GM12878 (cell line): ENCODE measurements at regions not wholly inside any gene's neighbourhood (a gene's known extent, or its start where the extent isn't known, plus 50 kb on each side); places are given as distances from the start of the nearest gene placed in this dataset.

Experiments
- RAD51 ChIP-seq: fragments of 450-650 bp; IDR thresholded peaks from 2 replicates; pipeline ENCODE4 v1.6.1; 2016; ENCODE audit warnings: moderate library complexity, mild to moderate bottlenecking, inconsistent platforms
- TF ChIP-seq, protein P1 (sequence below), 3 experiments: IDR thresholded peaks in 2 of 3; conservative IDR thresholded peaks in 1 of 3; 2 replicates each; pipeline ENCODE4 v1.5.1; 2011; ENCODE audit warnings: low read depth in 3 of 3, low read length in 3 of 3, mild to moderate bottlenecking in 3 of 3, control low read depth in 2 of 3, moderate library complexity in 2 of 3, inconsistent platforms in 1 of 3, mixed read lengths in 1 of 3; ENCODE audit not compliant: control insufficient read depth in 2 of 3, insufficient read depth in 1 of 3; ENCODE audit errors: extremely low read depth in 1 of 3
- TF ChIP-seq, protein P2 (sequence below): IDR thresholded peaks from 2 replicates; pipeline ENCODE4 v1.6.1; 2011; ENCODE audit warnings: borderline replicate concordance, low read depth, mild to moderate bottlenecking, moderate library complexity, mixed read lengths, low read length; ENCODE audit not compliant: insufficient read depth; ENCODE audit errors: extremely low read length
- TF ChIP-seq, protein P3 (sequence below): IDR thresholded peaks from 2 replicates; pipeline ENCODE4 v1.6.1; 2012; ENCODE audit warnings: improper control_type of control experiment, low read depth, low read length; ENCODE audit not compliant: insufficient replicate concordance
- TF ChIP-seq, protein P4 (sequence below): IDR thresholded peaks from 2 replicates; pipeline ENCODE4 v1.6.1; 2012; ENCODE audit warnings: low read length, inconsistent platforms

DNA sequence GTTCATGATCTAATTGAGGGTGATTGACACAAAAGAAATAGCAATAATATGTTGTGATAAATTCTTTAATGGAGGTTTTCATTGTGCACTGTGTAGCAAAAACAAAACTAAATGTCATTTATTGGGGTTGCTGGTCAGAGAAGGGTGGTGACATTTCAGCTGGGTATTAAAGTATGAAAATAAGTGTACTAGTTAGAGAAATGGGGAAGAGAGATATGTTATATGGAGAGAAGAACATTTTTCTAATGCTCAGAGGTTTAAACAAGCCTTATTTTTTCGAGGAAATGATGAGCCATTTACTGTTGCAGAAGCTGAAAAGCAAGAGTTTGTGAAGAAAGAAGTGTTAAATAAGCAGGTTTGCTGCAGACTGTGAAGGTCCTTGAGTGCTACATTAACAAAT is 142.7 kb upstream of the PAQR3 start (continued):
- TF ChIP-seq, protein P1, sequence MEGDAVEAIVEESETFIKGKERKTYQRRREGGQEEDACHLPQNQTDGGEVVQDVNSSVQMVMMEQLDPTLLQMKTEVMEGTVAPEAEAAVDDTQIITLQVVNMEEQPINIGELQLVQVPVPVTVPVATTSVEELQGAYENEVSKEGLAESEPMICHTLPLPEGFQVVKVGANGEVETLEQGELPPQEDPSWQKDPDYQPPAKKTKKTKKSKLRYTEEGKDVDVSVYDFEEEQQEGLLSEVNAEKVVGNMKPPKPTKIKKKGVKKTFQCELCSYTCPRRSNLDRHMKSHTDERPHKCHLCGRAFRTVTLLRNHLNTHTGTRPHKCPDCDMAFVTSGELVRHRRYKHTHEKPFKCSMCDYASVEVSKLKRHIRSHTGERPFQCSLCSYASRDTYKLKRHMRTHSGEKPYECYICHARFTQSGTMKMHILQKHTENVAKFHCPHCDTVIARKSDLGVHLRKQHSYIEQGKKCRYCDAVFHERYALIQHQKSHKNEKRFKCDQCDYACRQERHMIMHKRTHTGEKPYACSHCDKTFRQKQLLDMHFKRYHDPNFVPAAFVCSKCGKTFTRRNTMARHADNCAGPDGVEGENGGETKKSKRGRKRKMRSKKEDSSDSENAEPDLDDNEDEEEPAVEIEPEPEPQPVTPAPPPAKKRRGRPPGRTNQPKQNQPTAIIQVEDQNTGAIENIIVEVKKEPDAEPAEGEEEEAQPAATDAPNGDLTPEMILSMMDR (IDR thresholded peaks at IDR 0.05 in 2 of 3, conservative IDR thresholded peaks at IDR 0.05 in 1 of 3; ENCODE audit: control insufficient read depth in 2 of 3, extremely low read depth in 1 of 3, insufficient read depth in 1 of 3, low read depth in 3 of 3, low read length in 3 of 3): no peak
- TF ChIP-seq, protein P2, sequence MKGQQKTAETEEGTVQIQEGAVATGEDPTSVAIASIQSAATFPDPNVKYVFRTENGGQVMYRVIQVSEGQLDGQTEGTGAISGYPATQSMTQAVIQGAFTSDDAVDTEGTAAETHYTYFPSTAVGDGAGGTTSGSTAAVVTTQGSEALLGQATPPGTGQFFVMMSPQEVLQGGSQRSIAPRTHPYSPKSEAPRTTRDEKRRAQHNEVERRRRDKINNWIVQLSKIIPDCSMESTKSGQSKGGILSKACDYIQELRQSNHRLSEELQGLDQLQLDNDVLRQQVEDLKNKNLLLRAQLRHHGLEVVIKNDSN: no peak
- TF ChIP-seq, protein P3, sequence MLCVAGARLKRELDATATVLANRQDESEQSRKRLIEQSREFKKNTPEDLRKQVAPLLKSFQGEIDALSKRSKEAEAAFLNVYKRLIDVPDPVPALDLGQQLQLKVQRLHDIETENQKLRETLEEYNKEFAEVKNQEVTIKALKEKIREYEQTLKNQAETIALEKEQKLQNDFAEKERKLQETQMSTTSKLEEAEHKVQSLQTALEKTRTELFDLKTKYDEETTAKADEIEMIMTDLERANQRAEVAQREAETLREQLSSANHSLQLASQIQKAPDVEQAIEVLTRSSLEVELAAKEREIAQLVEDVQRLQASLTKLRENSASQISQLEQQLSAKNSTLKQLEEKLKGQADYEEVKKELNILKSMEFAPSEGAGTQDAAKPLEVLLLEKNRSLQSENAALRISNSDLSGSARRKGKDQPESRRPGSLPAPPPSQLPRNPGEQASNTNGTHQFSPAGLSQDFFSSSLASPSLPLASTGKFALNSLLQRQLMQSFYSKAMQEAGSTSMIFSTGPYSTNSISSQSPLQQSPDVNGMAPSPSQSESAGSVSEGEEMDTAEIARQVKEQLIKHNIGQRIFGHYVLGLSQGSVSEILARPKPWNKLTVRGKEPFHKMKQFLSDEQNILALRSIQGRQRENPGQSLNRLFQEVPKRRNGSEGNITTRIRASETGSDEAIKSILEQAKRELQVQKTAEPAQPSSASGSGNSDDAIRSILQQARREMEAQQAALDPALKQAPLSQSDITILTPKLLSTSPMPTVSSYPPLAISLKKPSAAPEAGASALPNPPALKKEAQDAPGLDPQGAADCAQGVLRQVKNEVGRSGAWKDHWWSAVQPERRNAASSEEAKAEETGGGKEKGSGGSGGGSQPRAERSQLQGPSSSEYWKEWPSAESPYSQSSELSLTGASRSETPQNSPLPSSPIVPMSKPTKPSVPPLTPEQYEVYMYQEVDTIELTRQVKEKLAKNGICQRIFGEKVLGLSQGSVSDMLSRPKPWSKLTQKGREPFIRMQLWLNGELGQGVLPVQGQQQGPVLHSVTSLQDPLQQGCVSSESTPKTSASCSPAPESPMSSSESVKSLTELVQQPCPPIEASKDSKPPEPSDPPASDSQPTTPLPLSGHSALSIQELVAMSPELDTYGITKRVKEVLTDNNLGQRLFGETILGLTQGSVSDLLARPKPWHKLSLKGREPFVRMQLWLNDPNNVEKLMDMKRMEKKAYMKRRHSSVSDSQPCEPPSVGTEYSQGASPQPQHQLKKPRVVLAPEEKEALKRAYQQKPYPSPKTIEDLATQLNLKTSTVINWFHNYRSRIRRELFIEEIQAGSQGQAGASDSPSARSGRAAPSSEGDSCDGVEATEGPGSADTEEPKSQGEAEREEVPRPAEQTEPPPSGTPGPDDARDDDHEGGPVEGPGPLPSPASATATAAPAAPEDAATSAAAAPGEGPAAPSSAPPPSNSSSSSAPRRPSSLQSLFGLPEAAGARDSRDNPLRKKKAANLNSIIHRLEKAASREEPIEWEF: no peak
- TF ChIP-seq RAD51: no peak
- TF ChIP-seq, protein P4, sequence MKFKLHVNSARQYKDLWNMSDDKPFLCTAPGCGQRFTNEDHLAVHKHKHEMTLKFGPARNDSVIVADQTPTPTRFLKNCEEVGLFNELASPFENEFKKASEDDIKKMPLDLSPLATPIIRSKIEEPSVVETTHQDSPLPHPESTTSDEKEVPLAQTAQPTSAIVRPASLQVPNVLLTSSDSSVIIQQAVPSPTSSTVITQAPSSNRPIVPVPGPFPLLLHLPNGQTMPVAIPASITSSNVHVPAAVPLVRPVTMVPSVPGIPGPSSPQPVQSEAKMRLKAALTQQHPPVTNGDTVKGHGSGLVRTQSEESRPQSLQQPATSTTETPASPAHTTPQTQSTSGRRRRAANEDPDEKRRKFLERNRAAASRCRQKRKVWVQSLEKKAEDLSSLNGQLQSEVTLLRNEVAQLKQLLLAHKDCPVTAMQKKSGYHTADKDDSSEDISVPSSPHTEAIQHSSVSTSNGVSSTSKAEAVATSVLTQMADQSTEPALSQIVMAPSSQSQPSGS: no peak
